ENCODE measurements at regions not wholly inside any gene's neighbourhood (a gene's known extent, or its start where the extent isn't known, plus 50 kb on each side); places are given as distances from the start of the nearest gene placed in this dataset.

- in situ Hi-C loops (cut with MboI; ENCODE audit: low sequenced_read_pairs, unreplicated experiment) = no loop called here
- no peak for DNase-seq (ENCODE audit: low spot score)
- no peak for TF ChIP-seq CTCF (IDR thresholded peaks at IDR 0.05; ENCODE audit: borderline replicate concordance, control extremely low read depth, extremely low read depth, insufficient read depth, missing control alignments)
Measured at GRCh38 chr15:99895189-99895955, 162.1 kb upstream of the LYSMD4 start.

GRCh38 chr15:99878835-99879234 lies 145.6 kb upstream of the LYSMD4 start:
- no peak for TF ChIP-seq CTCF (IDR thresholded peaks at IDR 0.05; ENCODE audit: borderline replicate concordance, control extremely low read depth, extremely low read depth, insufficient read depth, missing control alignments)
- in situ Hi-C loops (cut with MboI; ENCODE audit: low sequenced_read_pairs, unreplicated experiment) = no loop called here

GRCh38 chr15:99873451-99873850 lies 140.2 kb upstream of the LYSMD4 start:
- in situ Hi-C loops (cut with MboI; ENCODE audit: low sequenced_read_pairs, unreplicated experiment) = no loop called here
- TF ChIP-seq CTCF (IDR thresholded peaks at IDR 0.05; ENCODE audit: borderline replicate concordance, control extremely low read depth, extremely low read depth, insufficient read depth, missing control alignments) = no peak
- no peak for DNase-seq (ENCODE audit: low spot score)

More at GRCh38 chr15:99878835-99879234, 145.6 kb upstream of the LYSMD4 start:
- DNase-seq (ENCODE audit: low spot score) = no peak

GRCh38 chr15:99863550-99864198 lies 130.4 kb upstream of the LYSMD4 start:
- DNase-seq (ENCODE audit: low spot score) = no peak
- in situ Hi-C loops (cut with MboI; ENCODE audit: low sequenced_read_pairs, unreplicated experiment) = no loop called here
- no peak for TF ChIP-seq CTCF (IDR thresholded peaks at IDR 0.05; ENCODE audit: borderline replicate concordance, control extremely low read depth, extremely low read depth, insufficient read depth, missing control alignments)

- TF ChIP-seq CTCF (IDR thresholded peaks at IDR 0.05; ENCODE audit: borderline replicate concordance, control extremely low read depth, extremely low read depth, insufficient read depth, missing control alignments) = no peak
- DNase-seq (ENCODE audit: low spot score) = no peak
- in situ Hi-C loops (cut with MboI; ENCODE audit: low sequenced_read_pairs, unreplicated experiment) = no loop called here
Measured at GRCh38 chr15:99857836-99858235, 124.6 kb upstream of the LYSMD4 start.

GRCh38 chr15:99850517-99850916 lies 117.3 kb upstream of the LYSMD4 start:
- in situ Hi-C loops (cut with MboI; ENCODE audit: low sequenced_read_pairs, unreplicated experiment) = no loop called here
- TF ChIP-seq CTCF (IDR thresholded peaks at IDR 0.05; ENCODE audit: borderline replicate concordance, control extremely low read depth, extremely low read depth, insufficient read depth, missing control alignments) = no peak
- no peak for DNase-seq (ENCODE audit: low spot score)
